ENCODE measurements at regions not wholly inside any gene's neighbourhood (a gene's known extent, or its start where the extent isn't known, plus 50 kb on each side); places are given as distances from the start of the nearest gene placed in this dataset.

DNA sequence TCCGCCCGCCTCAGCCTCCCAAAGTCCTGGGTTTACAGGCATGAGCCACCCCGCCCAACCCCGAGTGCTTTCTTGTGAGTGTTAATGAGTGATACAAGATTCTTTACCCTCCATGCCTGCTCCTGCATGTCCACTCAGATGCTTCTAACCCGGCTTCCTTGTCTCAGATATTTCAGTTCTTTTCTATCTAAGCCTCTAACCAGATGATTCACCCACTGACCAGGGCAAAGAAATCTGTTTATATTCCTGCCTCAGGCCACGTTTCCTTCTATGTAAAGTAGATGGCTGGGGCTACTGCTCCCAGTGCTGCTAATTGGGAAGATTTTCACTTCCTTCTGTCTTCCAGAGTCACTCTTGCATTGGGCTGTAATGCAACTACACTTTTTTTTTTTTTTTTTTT, 395.1 kb upstream of the ANKRD30A start:
- TF ChIP-seq, protein P1, sequence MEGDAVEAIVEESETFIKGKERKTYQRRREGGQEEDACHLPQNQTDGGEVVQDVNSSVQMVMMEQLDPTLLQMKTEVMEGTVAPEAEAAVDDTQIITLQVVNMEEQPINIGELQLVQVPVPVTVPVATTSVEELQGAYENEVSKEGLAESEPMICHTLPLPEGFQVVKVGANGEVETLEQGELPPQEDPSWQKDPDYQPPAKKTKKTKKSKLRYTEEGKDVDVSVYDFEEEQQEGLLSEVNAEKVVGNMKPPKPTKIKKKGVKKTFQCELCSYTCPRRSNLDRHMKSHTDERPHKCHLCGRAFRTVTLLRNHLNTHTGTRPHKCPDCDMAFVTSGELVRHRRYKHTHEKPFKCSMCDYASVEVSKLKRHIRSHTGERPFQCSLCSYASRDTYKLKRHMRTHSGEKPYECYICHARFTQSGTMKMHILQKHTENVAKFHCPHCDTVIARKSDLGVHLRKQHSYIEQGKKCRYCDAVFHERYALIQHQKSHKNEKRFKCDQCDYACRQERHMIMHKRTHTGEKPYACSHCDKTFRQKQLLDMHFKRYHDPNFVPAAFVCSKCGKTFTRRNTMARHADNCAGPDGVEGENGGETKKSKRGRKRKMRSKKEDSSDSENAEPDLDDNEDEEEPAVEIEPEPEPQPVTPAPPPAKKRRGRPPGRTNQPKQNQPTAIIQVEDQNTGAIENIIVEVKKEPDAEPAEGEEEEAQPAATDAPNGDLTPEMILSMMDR (IDR thresholded peaks at IDR 0.05): no peak
- no peak for TF ChIP-seq EZH2 (IDR thresholded peaks at IDR 0.05; ENCODE audit: borderline replicate concordance, insufficient read depth, low read depth, low read length, poor library complexity, severe bottlenecking)

Data from B cell (primary cell).